DND-41 (cell line): ENCODE measurements at regions not wholly inside any gene's neighbourhood (a gene's known extent, or its start where the extent isn't known, plus 50 kb on each side); places are given as distances from the start of the nearest gene placed in this dataset.
"Not testable (repeated sequence)": the region's sequence is repeated elsewhere in the genome, so short reads cannot be mapped to it uniquely, and the experiment has no call there.

Experiments used
- ATAC-seq: fragments of 200-7000 bp; cut with Tn5 transposase; 3 replicates; pipeline ENCODE4 v1.9.1; 2021; ENCODE audit warnings: low read depth; ENCODE audit not compliant: insufficient read depth
- DNase-seq: peaks from one replicate; pipeline ENCODE4 v3.0.0-alpha.2; 2020
- H2AFZ ChIP-seq: 2 replicates; pipeline ENCODE4 v1.6.0; 2012; ENCODE audit warnings: low read depth, low read length
- H3K27ac ChIP-seq: 2 replicates; pipeline ENCODE4 v1.5.1; 2012; ENCODE audit warnings: low read length, inconsistent platforms
- H3K27me3 ChIP-seq: fragments of 200-600 bp; sonication (generic); 2 replicates; pipeline ENCODE4 v1.6.0; 2012; ENCODE audit warnings: low read length, mild to moderate bottlenecking, inconsistent platforms; ENCODE audit not compliant: insufficient read depth, poor library complexity
- H3K36me3 ChIP-seq: 2 replicates; pipeline ENCODE4 v1.5.1; 2012; ENCODE audit warnings: low read length, inconsistent platforms; ENCODE audit not compliant: insufficient read depth
- H3K4me1 ChIP-seq: 2 replicates; pipeline ENCODE4 v1.5.1; 2012; ENCODE audit warnings: mild to moderate bottlenecking, low read length; ENCODE audit not compliant: insufficient read depth
- H3K4me2 ChIP-seq: 2 replicates; pipeline ENCODE4 v1.6.0; 2012; ENCODE audit warnings: mild to moderate bottlenecking, moderate library complexity, low read length, inconsistent platforms; ENCODE audit not compliant: insufficient read depth
- H3K4me3 ChIP-seq, 2 experiments: fragments of 200-600 bp in 1 of 2; shearing (Covaris generic) in 1 of 2; 2 replicates each; pipeline ENCODE4 v1.5.1; 2012 to 2016; ENCODE audit warnings: inconsistent platforms in 2 of 2, low read length in 2 of 2, mild to moderate bottlenecking in 2 of 2, low read depth in 1 of 2, moderate library complexity in 1 of 2
- H3K79me2 ChIP-seq: 2 replicates; pipeline ENCODE4 v1.6.0; 2012; ENCODE audit warnings: low read length, inconsistent platforms; ENCODE audit not compliant: insufficient read depth
- H3K9ac ChIP-seq: 2 replicates; pipeline ENCODE4 v1.6.0; 2012; ENCODE audit warnings: low read depth, mild to moderate bottlenecking, inconsistent platforms, low read length, moderate library complexity
- H3K9me3 ChIP-seq: 2 replicates; pipeline ENCODE4 v1.5.1; 2012; ENCODE audit warnings: low read length, moderate library complexity, mild to moderate bottlenecking, inconsistent platforms; ENCODE audit not compliant: insufficient read depth, severe bottlenecking
- H4K20me1 ChIP-seq: 2 replicates; pipeline ENCODE4 v1.6.0; 2012; ENCODE audit warnings: low read length; ENCODE audit not compliant: insufficient read depth
- CTCF ChIP-seq: IDR thresholded peaks from 2 replicates; pipeline ENCODE4 v1.5.1; 2012; ENCODE audit warnings: borderline replicate concordance, low read length, moderate library complexity, mild to moderate bottlenecking; ENCODE audit not compliant: poor library complexity, severe bottlenecking; ENCODE audit errors: extremely low read depth
- EZH2 ChIP-seq: IDR thresholded peaks from 3 replicates; pipeline ENCODE4 v1.6.1; 2012; ENCODE audit warnings: borderline replicate concordance, low read depth, mild to moderate bottlenecking, moderate library complexity, low read length, inconsistent platforms; ENCODE audit not compliant: severe bottlenecking

- Histone ChIP-seq H3K27me3 (no peaks in the 10 kb centered on the region), H3K4me1 (no peaks in the 10 kb centered on the region), H3K4me3 (no peak overlapping the region), H3K4me2 (no peak overlapping the region), H3K9ac (no peak overlapping the region), H3K27ac (no peak overlapping the region), H3K36me3 (no peaks in the 10 kb centered on the region), H2AFZ (no peak overlapping the region), H3K9me3 (no peaks in the 10 kb centered on the region), H3K79me2 (no peaks in the 10 kb centered on the region), H4K20me1 (no peaks in the 10 kb centered on the region)
- DNase-seq (no peak), ATAC-seq (no peak)
- no peak for TF ChIP-seq EZH2
- TF ChIP-seq CTCF = no peak
Measured at GRCh38 chr7:49660170-49660783, 113.2 kb upstream of the VWC2 start.

DNA sequence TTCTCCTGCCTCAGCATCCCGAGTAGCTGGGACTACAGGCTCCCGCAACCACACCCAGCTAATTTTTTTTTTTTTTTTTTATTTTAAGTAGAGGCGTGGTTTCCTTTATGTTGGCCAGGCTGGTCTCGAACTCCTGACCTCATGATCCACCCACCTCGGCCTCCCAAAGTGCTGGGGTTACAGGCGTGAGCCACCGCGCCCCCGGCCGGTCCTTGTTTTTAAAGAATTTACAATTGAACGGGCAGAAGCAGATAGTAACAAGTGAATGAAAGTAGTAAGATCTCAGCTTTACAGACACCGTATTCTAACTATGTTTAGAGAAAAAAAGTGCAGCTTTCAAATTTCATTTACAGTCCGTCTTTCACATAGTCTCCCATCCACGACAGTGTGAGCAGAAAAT, 112.5 kb upstream of the VWC2 start:
- Histone ChIP-seq H3K27me3 (no peaks in the 10 kb centered on the region), H3K4me3 (no peak overlapping the region), H3K9ac (no peak overlapping the region), H3K4me2 (no peak overlapping the region), H3K36me3 (no peaks in the 10 kb centered on the region), H3K27ac (no peak overlapping the region), H3K4me1 (no peaks in the 10 kb centered on the region), H2AFZ (no peak overlapping the region), H4K20me1 (no peaks in the 10 kb centered on the region), H3K79me2 (no peaks in the 10 kb centered on the region), H3K9me3 (no peaks in the 10 kb centered on the region)
- DNase-seq (no peak), ATAC-seq (no peak)
- no peak for TF ChIP-seq EZH2

- not testable (repeated sequence) for H3K4me2 ChIP-seq, H3K79me2 ChIP-seq, H3K27me3 ChIP-seq, H3K4me1 ChIP-seq, H2AFZ ChIP-seq, ATAC-seq, H3K9me3 ChIP-seq, H3K36me3 ChIP-seq, H4K20me1 ChIP-seq, H3K27ac ChIP-seq, H3K9ac ChIP-seq, H3K4me3 ChIP-seq
- peak; percentile 6 for DNase-seq
Measured at GRCh38 chr7:49665963-49666362, 107.5 kb upstream of the VWC2 start.

DNA sequence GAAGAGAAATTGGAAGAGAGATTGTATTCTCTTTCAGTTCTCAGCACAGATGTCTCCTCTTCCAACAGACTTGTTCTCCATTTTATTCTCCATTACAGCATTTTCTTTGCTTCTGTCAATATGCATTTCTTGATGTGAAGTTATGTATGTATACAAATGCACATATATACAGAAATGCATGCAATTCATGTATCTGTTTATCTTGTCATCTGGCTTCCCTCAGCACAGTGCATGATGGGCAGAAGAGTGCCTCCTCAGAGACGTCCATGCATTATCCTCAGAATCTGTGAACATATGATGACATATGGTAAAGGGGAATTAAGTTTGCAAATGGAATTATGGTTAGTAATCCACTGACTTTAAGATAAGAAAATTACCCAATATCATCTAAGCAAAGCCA, 106.7 kb upstream of the VWC2 start:
- H3K4me1 ChIP-seq = no peaks in the 10 kb centered on the region
- peaks cover 4% of the 10 kb centered on the region for H3K27me3 ChIP-seq
- no peak overlapping the region for H3K4me2 ChIP-seq
- no peak for TF ChIP-seq EZH2
- no peak for TF ChIP-seq CTCF
- ATAC-seq (no peak), DNase-seq (no peak)
- H3K79me2 ChIP-seq = no peaks in the 10 kb centered on the region
- H3K27ac ChIP-seq = no peak overlapping the region
- no peak overlapping the region for H3K4me3 ChIP-seq
- no peaks in the 10 kb centered on the region for H4K20me1 ChIP-seq
- no peaks in the 10 kb centered on the region for H3K36me3 ChIP-seq
- H3K9ac ChIP-seq = no peak overlapping the region
- H2AFZ ChIP-seq = no peak overlapping the region
- no peaks in the 10 kb centered on the region for H3K9me3 ChIP-seq
